ENCODE measurements at regions not wholly inside any gene's neighbourhood (a gene's known extent, or its start where the extent isn't known, plus 50 kb on each side); places are given as distances from the start of the nearest gene placed in this dataset.

DNA sequence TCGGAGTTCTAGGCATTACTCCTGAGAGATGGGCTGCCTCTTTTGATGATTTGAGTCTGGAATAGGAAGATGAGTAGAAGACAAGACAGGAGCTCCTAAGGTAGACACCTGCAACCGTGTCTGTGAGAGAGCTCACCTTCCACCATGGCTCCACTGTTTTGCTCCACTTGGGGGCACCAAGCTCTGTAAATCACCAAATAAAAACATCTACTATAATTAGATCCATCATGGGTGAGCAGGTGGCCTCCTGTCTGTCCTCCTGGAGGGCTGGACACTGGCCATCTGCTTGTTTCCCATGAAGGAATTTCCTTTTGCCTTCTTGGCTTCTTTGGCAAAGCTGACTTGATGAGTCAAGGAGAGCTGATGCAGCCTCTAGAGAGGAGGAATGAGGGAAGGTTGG lies 179.0 kb downstream of the HAPSTR1 start:
- DNase-seq: no peak
- intact Hi-C loops (cut with DNase I): no loop called here
- Histone ChIP-seq H3K4me3 (no peak overlapping the region), H3K27ac (no peak overlapping the region), H3K9me3 (no peaks in the 10 kb centered on the region), H3K27me3 (peaks cover 0 to 4% (median 0%) of the 10 kb centered on the region in 4 donors), H3K4me1 (no peaks in the 10 kb centered on the region), H3K36me3 (no peaks in the 10 kb centered on the region)
- 53 to 55% methylated on average over 2 of the region's 2 CpGs for WGBS, 2 donors
- TF ChIP-seq, protein P1, sequence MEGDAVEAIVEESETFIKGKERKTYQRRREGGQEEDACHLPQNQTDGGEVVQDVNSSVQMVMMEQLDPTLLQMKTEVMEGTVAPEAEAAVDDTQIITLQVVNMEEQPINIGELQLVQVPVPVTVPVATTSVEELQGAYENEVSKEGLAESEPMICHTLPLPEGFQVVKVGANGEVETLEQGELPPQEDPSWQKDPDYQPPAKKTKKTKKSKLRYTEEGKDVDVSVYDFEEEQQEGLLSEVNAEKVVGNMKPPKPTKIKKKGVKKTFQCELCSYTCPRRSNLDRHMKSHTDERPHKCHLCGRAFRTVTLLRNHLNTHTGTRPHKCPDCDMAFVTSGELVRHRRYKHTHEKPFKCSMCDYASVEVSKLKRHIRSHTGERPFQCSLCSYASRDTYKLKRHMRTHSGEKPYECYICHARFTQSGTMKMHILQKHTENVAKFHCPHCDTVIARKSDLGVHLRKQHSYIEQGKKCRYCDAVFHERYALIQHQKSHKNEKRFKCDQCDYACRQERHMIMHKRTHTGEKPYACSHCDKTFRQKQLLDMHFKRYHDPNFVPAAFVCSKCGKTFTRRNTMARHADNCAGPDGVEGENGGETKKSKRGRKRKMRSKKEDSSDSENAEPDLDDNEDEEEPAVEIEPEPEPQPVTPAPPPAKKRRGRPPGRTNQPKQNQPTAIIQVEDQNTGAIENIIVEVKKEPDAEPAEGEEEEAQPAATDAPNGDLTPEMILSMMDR (IDR thresholded peaks at IDR 0.05): no peak
- no peak for TF ChIP-seq POLR2A (IDR thresholded peaks at IDR 0.05)

DNA sequence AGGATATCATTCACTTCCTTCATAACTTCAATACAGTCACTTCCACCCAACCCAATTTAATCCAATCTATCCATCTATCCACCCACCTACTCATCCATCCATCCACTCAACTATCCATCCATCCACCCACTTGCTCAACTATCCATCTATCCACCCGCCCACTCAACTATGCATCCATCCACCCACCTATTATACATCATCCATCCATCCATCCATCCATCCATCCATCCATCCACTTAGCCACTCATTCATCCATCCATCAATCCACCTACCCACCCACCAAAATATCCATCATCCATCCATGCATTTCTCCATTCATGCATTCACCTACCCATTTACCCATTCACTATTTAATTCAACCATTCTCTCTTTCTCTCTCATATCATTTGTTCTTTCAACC lies 179.5 kb downstream of the HAPSTR1 start:
- no peaks in the 10 kb centered on the region for H3K36me3 ChIP-seq
- H3K9me3 ChIP-seq: no peaks in the 10 kb centered on the region
- peaks cover 0 to 4% (median 0%) of the 10 kb centered on the region in 4 donors for H3K27me3 ChIP-seq
- TF ChIP-seq POLR2A (IDR thresholded peaks at IDR 0.05): no peak
- H3K27ac ChIP-seq: no peak overlapping the region
- no peak for DNase-seq
- intact Hi-C loops (cut with DNase I): no loop called here
- no peaks in the 10 kb centered on the region for H3K4me1 ChIP-seq
- 80 to 81% methylated on average over 1 of the region's 1 CpG for WGBS, 2 donors
- H3K4me3 ChIP-seq: no peak overlapping the region

DNA sequence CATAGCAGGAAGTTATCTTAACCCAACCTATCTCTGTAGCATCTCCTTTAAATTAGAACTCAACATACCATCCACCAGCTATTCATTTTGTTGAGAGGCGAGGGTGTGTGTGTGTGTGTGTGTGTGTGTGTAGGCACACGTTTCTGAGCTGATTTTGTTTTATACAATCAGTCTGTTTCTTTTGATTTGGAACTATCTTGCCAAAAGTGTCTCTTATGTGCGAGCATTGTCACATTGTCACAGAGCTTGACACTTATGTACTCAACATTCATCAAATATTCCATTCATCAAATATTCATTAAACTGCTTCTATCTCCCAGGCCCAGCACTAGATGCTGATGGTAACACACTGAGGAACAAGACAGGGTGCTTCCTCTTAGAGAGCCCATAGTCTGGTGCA lies 180.4 kb downstream of the HAPSTR1 start:
- no peak overlapping the region for H3K27ac ChIP-seq
- no peaks in the 10 kb centered on the region for H3K36me3 ChIP-seq
- WGBS, 2 donors: 51 to 56% methylated on average over 3 of the region's 3 CpGs
- no peaks in the 10 kb centered on the region for H3K4me1 ChIP-seq
- no peaks in the 10 kb centered on the region for H3K9me3 ChIP-seq
- peaks cover 0 to 2% (median 0%) of the 10 kb centered on the region in 4 donors for H3K27me3 ChIP-seq
- TF ChIP-seq POLR2A (IDR thresholded peaks at IDR 0.05): no peak
- TF ChIP-seq, protein P1 (IDR thresholded peaks at IDR 0.05): no peak
- intact Hi-C loops (cut with DNase I): no loop called here
- H3K4me3 ChIP-seq: no peak overlapping the region
- DNase-seq: no peak

DNA sequence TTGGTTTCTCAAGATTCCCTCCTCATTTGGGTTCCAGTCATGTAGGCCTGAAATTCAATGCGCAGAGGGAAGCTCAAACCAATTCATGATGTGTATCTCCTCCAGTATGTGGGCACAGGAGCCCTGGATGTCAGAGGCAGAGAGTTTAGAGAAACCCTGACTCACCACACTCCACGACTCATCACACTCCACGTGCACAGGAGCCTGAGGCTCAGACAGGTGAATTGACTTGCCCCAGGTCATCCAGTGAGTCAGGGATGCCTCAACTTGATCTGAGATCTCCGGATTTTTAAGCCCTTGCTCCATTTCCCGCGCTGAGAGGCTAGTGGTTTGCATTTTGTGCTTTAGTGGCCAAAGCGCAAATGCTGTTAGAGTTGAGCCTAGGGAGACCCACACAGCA lies 183.9 kb downstream of the HAPSTR1 start:
- Histone ChIP-seq H3K27ac (no peak overlapping the region), H3K4me1 (no peaks in the 10 kb centered on the region), H3K4me3 (no peak overlapping the region), H3K36me3 (no peaks in the 10 kb centered on the region), H3K9me3 (no peaks in the 10 kb centered on the region), H3K27me3 (no peaks in the 10 kb centered on the region)
- no peak for DNase-seq
- TF ChIP-seq, protein P1 (IDR thresholded peaks at IDR 0.05): no peak
- TF ChIP-seq POLR2A (IDR thresholded peaks at IDR 0.05): no peak
- 32 to 51% methylated on average over 2 to 7 of the region's 7 CpGs for WGBS, 2 donors
- intact Hi-C loops (cut with DNase I): no loop called here

DNA sequence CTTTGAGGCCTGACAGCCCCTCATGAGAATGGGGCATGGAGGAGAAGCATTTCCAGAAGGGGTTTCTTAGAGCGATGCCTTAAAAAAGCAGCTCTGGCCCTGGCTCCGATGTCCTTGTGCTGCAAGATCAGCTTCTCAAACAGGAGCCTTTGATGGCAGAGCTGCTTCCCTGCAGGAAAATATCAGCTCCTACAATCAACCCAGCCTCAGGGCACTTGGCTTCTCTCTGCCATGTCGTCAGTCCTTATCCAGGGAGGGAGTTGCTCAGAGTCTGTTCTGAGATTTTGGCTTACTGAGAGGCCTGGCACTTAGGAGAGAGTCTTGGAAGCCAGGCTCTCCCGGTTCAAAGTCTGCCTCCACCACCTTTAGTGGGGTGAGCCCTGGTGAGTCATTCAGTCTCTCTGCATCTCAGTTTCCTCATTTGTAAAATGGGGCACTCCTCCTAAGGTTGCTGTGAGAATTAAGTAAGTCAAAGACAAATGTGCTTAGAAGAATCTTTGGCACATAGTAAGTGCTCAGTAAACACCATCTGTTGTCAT lies 184.4 kb downstream of the HAPSTR1 start:
- Histone ChIP-seq H3K9me3 (no peaks in the 10 kb centered on the region), H3K4me3 (no peak overlapping the region), H3K36me3 (no peaks in the 10 kb centered on the region), H3K4me1 (no peaks in the 10 kb centered on the region), H3K27me3 (no peaks in the 10 kb centered on the region), H3K27ac (no peak overlapping the region)
- 40 to 43% methylated on average over 2 to 3 of the region's 4 CpGs for WGBS, 2 donors
- intact Hi-C loops (cut with DNase I): no loop called here
- no peak for DNase-seq
- no peak for TF ChIP-seq POLR2A (IDR thresholded peaks at IDR 0.05)
- TF ChIP-seq, protein P1 (IDR thresholded peaks at IDR 0.05): no peak
